Ovary (tissue), 3 donors: ENCODE measurements at regions not wholly inside any gene's neighbourhood (a gene's known extent, or its start where the extent isn't known, plus 50 kb on each side); places are given as distances from the start of the nearest gene placed in this dataset.
"Not testable (repeated sequence)": the region's sequence is repeated elsewhere in the genome, so short reads cannot be mapped to it uniquely, and the experiment has no call there.

Experiments
- CTCF ChIP-seq, 3 donors: fragments of 450-650 bp in 2 of 3; fragments of 200-600 bp in 1 of 3; IDR thresholded peaks; one replicate each; pipeline versions ENCODE4 v1.5.1 to v1.8.0; 2016 to 2022; ENCODE audit warnings: antibody characterized with exemption in 3 of 3, mild to moderate bottlenecking in 1 of 3
- EP300 ChIP-seq: sonication (generic); formaldehyde crosslinking; IDR thresholded peaks from one replicate; pipeline ENCODE4 v1.6.1; 2017; ENCODE audit warnings: antibody characterized with exemption
- POLR2A ChIP-seq: fragments of 450-650 bp; IDR thresholded peaks from one replicate; pipeline ENCODE4 v1.6.1; 2017; ENCODE audit warnings: antibody characterized with exemption, mild to moderate bottlenecking, moderate library complexity
- donor health status: DM: no; HTN: no; CAD: no.

- TF ChIP-seq CTCF (IDR thresholded peaks at IDR 0.05); EP300; POLR2A: not testable (repeated sequence)
Measured at GRCh38 chr3:153230427-153230826, 68.4 kb downstream of the RAP2B start.
